ENCODE measurements at regions not wholly inside any gene's neighbourhood (a gene's known extent, or its start where the extent isn't known, plus 50 kb on each side); places are given as distances from the start of the nearest gene placed in this dataset.

DNA sequence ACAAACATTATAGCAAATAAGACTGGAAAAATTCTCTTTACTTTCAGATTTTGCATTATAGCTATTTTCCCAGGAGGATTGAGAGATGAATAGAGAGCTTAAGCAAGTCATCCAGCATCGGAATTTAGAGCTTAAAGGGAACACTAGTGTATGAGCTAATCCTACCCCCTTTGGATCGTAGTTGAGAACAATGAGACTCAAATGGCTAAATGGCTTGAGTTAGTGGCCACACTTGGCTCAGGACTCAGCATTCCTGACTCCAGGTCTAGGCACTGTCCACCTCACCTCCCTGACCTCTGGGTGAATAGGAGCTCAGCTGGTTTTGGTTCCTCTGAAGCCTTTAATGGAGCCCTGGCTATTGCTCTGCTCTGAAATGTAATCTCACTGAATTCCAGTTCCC lies 97.5 kb upstream of the CXCR4 start:
- DNase-seq (ENCODE audit: low read depth) = no peak

DNA sequence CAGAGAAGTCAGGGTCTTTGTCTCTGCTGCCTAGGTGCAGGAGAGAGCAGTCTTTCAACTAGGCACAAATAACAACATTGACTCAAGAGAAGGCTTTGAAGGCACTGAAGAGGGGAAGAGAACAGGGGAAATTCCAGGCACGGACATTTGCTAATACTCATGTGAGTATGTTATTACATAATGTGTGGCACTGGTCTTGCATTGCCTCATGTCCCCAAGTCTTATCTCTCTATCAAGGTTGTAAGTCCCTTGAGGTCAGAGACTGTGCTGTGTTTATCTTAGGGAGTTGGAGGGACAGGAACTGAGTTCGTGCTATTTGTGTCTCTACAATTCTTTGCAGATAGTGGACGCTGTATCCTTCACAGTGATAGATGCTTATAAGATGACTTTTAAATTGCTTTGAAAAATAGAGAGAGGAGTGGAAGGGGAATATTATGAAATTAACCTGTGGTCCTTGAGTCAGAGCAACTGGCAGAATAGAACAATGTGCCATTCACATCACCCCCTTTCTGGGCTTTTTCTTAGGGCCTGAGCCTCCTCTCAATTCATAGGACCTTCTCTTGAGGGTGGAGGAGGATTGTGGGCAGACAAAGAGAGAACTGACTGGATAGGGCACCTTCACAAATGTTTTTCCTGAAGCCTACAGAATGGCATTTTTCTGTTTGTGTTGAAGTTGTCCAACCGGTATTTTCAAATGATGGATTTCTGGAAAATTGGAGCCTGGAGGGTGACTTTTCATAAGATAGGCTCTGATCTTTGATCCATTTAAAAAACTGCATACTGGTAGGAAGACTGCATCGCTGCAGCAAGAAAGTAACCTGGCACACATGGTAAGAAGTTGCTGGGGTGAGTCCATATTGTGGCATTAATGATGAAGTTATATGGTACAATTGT lies 96.6 kb upstream of the CXCR4 start:
- no peak for DNase-seq (ENCODE audit: low read depth)

DNA sequence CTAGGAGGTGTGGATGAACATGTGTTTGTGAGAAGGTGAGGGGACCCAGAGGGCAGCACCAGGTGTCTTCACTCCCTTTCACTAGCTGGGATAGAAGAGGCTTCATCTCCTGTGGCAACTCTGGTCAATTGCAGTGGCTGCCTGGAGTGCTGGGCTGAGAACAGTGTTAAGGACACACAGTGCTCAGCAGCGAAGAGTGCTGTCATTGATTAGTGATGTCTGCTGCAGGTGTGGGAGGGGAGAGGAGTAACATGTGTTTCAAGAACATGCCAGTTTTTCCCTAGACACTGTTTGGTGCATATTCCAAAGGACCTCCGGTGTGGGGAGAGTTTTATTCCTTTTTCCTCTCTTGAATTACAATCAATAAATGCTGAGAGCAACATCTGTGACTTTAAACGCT lies 95.9 kb upstream of the CXCR4 start:
- DNase-seq (ENCODE audit: low read depth) = no peak

DNA sequence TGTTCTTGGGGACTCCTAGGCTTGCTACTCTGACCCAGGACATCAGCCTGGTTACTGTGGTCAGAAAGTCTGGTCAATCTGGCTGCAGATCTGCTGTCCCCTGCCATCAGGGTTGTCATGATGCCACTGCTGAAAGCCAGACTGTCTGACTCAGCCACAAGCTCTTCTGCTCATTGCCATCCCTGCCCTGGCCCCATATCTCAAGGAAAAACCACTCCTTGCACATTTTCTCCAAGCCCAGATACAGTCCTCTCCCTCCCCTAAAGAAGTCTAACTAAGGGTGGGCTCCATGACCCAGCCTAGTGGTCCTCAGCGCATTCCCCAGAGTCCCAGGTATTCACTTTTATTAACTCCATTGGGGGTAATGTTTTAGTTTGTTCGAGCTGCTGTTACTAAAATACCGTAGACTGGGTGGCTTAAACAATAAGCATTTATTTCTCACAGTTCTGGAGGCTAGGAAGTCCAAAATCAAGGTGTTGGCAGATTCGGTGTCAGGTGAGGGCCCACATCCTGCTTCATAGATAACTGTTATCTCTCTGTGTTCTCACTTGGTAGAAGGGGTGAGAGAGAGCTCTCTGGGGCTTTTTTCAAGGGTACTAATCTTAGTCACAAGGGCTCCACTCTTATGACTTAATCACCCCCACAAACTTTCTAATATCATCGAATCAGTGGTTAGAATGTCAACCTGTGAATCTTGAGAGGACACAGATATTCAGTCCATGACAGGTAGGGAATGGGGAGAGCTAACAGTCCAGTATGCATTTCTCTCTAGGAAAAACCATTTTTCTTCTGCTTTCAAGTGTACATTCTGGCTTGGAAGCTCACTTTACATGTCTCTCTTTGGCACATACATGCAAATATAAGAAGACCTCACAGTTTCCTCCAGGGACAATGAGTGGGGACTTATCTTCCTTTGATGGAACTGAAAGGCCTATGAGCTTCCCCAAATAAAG lies 94.8 kb upstream of the CXCR4 start:
- no peak for DNase-seq (ENCODE audit: low read depth)

DNA sequence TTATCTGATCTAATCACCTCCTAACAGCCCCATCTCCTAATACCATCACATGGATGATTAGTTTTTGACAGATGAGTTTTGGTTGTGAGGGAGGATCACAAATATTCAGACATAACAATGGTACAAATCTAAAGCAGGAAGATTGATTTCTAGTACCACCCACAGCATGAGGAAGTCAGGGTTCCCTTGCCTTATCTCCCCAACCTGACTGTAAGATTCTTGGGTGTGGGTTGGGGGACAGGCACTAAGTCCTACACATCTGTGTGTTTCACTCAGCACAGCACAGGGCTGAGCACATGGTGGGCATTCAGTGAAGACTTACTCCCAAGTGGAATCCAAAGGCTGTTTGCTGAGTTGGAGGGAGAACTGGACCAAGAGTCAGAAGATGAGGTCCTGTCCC lies 93.8 kb upstream of the CXCR4 start:
- DNase-seq (ENCODE audit: low read depth) = no peak

DNA sequence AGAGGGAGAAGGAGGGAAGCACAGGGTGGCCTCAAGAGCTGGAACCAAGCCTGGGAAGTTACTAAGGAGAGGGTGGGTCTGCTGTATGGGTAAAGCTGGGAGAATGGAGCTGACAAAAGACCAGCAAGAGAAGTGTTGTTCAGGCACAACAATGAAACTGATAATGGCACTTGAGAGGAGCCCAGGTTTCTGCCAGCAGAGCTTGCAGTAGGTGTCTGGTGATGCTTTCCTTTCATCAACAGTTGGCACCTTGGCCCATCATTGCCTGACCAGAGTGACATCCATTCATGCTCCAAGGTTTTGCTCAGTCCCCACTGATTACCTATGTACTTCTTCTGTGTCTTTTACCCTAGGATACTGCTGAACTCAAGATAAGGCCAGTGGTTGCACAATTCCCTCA lies 92.9 kb upstream of the CXCR4 start:
- DNase-seq (ENCODE audit: low read depth) = no peak

DNA sequence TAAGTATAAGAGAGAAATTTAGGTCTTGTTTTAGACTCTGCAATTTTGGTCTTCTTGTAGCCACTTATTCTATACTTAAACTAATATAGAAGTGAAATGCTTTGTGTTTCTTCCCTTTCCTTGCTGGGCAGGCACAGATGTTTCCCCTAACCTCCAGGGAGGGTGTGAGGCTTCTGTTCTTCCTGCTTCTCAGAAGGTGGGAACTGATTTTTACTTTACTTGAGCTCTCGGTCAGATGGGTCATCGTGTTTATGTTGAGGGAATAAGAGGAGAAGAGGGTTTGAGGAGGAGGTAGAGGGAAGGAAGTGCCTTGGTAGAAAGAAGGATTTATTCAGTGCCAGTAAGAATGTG lies 92.5 kb upstream of the CXCR4 start:
- no peak for DNase-seq (ENCODE audit: low read depth)

DNA sequence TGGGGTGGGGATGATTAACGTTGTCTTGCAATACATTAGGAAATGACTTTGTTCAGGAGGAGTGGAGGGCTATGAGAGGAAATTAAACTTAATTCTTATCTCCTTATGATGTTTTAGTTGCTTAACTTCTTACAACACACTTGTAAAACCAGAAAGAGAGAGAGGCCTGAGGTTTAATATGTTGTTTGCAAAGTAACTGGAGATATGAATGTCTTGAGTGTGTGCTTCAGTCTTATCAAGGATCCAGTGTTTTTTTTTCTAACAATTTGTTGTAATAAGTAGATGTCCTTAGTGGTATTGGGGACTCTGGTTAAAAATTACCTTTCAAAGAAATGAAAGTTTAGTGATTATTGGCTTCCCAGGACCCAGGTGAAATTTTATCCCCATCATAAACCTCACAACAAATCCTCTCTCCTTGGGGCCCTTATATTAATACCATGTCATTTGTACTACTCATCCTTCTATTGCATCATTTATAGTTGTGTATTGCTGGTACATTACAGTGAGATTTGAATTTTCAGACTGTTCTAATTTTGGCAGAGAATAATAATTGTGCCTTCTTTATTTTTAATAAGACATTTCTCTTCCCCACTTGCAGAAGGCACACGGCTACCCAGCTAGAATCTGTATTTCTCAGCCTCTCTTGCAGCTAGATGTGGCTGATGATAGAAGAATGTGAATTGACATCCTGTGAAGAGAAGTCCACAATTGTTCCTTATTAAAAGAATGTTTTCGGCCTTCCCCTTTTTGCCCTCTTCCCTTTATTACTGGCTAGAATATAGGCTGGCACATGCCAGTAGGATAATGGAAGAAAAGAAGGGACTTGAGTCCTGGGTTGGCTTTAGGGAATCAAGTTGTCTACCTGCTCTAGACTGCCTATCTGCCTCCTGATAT lies 91.9 kb upstream of the CXCR4 start:
- DNase-seq (ENCODE audit: low read depth) = no peak

DNA sequence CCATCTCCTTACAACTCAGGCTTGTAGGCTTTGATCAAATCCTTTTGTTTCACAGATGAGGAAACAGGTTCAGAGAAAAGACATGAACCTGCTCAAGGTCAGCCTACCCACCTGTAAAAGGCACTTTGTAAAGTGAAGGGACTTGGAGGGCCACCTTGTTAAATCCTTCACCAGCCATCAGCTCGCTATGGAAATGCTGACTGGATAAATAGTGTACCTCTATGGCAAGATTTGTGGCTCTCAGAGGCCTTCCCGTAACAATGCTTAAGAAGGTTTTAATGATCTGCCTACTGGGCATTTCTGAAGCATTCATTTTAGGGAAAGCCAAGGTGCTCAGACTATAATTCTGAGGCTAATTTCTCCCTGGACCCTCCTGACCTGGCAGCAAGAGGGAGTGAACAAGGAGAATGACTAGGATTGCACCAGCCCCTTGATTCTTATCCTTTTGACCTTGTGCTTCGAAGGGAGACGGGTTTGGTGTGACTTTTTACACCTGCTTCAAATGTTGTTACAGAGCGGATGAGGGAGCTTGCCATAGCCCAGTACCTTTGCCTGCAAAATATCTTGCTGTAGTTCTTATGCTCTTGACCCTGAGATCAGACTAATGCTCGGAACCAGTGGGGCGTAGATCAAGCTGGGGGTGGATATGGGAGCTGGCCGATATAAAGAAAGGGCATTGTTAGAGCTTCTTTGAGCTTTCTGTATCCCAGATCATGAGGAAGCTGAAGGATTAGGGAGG lies 90.9 kb upstream of the CXCR4 start:
- no peak for DNase-seq (ENCODE audit: low read depth)

DNA sequence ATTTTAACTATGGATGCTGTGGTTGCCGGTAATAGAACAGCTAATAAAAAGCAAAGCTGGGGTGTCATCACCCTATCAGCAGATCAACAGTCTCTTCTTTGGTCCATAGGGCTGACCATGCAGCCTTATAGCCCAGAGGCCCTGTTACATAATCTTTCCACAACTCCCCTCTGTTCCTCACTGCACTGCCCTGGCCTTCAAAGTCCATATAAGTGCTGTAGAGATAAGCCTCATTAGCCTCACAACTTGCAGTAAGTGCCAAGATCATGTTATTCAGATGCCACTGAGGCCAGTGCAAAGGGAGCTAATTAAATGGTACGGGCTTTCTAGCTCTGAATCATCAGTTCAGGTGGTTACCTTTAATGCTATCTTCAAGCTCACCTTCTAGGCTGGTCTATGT lies 89.7 kb upstream of the CXCR4 start:
- DNase-seq (ENCODE audit: low read depth) = no peak

DNA sequence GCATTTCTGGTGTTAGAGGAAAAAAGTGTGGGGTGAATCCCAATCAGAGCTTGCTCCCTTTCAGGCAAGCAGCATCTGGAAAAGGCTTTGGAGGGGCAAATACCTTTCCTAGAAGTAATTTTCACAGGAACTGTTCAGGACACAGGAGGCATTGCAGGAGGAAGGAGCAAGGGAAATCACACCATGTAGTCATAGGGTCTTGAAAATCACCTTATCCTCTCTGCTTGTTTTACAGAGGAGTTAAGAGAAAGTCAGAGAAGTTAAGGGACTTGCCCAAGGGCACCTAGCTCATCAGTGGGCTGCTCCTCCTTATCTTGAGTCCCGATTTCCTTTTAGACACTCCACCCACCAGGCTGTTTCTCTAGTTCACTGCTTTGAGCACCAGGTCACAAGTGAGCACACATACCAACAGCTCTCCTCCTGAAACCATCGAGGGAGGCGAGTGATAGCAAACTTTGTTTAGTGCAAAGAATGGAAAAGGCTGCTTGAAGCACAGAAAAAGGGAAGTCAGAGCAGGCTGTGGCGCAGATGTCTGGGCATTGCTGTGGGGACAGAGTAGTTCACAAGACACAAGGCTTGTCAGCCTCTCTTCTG lies 89.2 kb upstream of the CXCR4 start:
- no peak for DNase-seq (ENCODE audit: low read depth)

DNA sequence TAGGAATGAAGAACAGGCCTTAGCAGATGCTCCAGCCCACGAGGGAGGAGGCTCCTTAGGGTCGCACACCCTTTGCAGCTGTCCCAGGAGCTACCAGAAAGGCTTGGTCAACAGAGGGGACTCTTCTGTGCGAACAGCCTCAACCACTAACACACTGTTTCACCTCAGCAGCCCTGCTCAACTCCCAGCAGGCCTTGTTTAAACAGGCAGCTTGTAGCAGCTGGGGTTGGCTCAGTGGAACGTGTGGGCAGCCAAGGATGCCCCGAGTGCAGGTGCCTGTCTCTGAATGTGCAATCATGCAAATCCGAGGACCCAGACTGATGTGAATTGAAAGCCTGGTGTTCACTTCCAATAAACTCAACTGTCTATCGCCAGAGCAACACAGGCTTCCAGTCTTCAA lies 88.7 kb upstream of the CXCR4 start:
- no peak for DNase-seq (ENCODE audit: low read depth)

DNA sequence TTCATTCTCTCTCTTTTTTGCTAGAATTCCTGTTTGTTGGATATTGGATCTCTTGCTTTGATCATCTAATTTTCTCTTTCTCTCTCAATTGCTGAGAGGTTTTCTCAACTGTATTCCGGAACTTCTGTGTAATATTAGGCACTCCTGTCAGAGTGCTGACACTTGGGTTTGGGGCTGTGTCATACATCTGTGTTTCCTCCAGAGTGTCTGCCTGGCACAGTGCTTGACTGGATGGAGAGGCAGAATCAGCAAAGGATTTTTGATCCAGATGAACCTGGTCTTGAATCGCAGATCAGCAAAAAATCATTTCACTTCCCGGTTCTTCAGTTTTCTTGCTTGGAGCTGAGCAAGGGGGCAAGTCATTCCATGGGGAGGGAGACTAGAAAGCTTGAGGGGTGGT lies 87.7 kb upstream of the CXCR4 start:
- no peak for DNase-seq (ENCODE audit: low read depth)

DNA sequence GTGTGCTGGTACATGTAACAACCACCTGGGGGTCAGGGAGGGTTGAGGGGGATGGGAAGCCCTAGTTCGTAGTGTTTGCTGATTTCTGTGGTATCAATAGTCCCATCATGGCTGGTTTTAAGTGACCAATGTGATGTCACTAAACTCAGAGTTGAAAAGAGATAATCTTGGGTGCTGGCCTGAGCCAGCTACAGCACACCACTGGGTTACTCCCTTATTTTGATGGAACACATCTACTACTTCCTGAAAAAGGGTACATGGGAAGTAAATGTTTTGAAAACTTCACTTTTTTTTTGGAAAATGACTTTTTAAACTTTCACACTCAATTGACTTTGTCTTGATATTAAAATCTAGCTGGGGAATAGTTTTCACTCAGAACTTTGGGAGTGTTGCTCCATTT lies 87.0 kb upstream of the CXCR4 start:
- DNase-seq (ENCODE audit: low read depth) = no peak

DNA sequence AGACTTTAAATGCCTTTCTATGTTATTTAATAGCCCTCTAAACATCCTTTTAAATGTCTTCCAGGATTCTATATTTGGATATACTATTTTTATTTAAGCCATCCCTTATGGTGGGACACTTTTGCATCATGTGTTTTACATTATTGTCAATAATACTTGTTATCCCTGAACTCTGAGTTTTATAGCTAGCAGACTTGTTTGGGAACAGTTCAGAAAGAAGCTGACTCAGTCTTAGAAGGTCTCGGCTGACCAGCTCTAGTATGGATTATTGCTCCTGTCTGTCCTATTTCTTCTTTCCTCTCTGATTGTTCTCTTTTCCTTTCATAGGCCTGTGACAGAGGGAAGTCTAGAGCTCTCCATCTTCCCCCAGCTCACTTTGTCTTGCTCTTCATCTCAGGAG lies 77.3 kb upstream of the CXCR4 start:
- no peak for DNase-seq (ENCODE audit: low read depth)

DNA sequence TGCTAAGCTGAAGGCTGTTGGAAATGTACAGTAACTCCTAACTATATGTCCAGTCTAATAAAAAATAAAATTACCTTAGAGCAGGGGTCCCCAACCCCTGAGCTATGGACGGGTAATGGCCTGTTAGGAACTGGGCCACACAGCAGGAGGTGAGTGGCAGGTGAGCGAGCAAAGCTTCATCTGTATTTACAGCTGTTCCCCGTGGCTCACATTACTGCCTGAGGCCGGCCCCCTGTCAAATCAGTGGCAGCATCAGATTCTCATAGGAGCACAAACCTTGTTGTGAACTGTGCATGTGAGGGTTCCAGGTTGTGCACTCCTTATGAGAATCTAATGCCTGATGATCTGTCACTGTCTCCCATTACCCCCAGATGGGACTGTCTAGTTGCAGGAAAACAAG lies 73.1 kb upstream of the CXCR4 start:
- no peak for DNase-seq (ENCODE audit: low read depth)

DNA sequence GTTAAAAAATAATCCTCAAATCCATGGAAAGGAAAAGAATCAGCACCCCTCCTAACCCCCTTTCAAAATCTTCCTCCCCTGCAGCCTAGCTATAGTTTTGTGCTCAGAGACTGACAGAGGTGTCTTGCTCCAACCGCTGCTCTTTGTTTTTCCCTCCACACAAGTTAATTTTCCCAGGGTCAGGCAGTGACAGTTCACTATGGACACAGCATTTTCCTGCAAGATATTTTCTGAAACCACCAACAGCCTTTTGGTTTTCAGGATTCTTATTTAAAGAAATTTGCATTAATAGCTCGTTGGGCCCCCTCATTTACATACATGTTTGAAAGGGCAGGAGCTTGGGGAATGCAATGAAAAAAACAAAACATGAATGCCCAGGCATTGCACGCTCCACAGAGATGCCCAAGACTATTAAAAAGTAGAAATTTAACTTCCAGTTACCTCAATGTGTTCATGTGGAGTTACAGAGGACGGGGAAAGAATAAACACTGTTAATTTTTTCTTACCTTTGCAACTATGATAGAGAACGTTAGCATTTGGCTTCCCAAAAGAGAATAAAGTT lies 71.4 kb upstream of the CXCR4 start:
- DNase-seq (ENCODE audit: low read depth) = no peak

DNA sequence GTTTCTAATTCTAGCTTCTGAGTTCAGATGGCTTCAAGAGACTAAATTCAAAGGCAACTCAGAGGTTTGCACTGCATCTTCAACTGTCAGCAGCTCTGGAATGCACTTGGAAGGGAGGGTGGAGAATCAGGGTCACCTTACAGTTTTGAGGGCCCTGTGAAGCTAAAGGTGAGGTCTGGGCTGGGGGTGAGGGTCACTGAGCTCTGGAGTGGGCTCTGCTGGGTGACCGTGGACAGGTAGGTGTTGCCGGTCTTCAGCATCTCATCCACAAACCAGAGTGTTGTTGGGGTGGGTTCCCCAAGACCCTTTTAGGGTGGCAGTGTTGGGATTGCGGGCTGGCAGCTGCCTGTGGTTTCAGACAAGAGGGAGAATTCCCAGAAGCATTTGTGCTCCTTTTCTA lies 70.1 kb upstream of the CXCR4 start:
- no peak for DNase-seq (ENCODE audit: low read depth)

DNA sequence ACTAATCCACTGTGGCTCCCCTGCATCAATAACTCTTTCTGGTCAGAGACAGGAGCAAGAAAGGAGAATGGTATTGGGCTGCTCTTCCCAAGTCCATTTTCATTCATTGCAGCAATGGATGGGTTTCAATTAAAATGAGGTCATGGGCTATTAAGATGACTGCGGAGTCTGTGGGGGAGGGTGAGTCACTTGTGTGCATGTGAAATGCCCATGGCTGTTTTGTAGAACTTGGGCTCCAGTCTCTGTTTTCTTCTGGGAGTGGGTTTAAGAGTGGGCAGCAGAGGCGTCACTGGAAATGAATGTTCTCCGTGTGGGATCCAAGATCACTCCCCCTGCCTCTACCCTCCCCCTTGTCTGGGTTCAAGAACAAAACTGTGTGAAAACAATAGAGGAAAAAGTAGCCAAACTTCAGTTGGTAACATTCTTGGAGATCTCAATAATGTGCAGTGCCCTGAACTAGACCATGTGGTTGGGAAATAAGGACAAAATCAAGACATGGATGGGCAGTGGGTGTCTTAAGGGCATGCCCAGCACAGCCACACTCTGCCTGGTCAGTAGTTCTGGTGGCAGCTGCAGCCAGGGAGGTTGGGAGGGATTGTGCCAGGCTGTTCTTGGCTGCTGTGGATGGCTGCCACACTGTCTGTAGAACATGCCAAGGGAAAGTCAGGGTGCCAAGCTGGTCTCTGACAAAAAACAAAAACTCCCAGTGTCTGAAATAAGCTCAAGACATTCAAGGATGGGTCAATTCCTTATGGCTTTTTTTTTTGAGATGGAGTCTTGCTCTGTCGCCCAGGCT lies 68.2 kb upstream of the CXCR4 start:
- DNase-seq (ENCODE audit: low read depth) = peak; percentile 70

DNA sequence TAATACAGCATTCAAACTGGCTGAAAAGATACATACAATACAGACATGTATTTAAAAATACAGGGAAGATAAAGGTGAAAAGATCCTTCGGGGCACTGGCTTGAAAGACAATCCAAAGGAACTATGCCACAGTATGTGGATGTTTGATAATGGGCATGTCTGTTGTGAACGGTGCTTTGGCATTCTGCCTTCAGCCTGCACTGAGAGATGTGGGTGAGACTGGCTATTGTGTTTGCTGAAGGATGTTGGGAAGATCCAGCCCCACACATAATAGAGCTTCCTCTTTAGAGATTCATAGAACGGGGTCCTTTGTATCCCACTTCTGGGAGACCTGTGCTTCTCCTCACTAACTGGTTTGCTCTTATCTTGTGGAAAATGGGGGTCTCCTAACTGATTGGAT lies 65.1 kb upstream of the CXCR4 start:
- no peak for DNase-seq (ENCODE audit: low read depth)

Measured in Daoy (cell line).